Neural progenitor cell (in vitro differentiated cells): ENCODE measurements at regions not wholly inside any gene's neighbourhood (a gene's known extent, or its start where the extent isn't known, plus 50 kb on each side); places are given as distances from the start of the nearest gene placed in this dataset.

Experiments
- DNase-seq: peaks from one replicate; pipeline ENCODE4 v3.0.0-alpha.2; 2016; ENCODE audit warnings: low spot score
- H2AFZ ChIP-seq: fragments of 200-600 bp; sonication (generic); replicated peaks from 2 replicates; pipeline ENCODE4 v1.6.1; 2016; ENCODE audit warnings: antibody characterized with exemption
- H3F3A ChIP-seq: fragments of 200-600 bp; sonication (generic); 2 replicates; pipeline ENCODE4 v1.6.1; 2016; ENCODE audit warnings: antibody characterized with exemption, low read depth
- H3K27ac ChIP-seq: fragments of 200-600 bp; sonication (generic); 2 replicates; pipeline ENCODE4 v1.5.1; 2016; ENCODE audit warnings: mild to moderate bottlenecking
- H3K27me3 ChIP-seq: fragments of 200-600 bp; sonication (generic); 2 replicates; pipeline ENCODE4 v1.6.1; 2016; ENCODE audit warnings: mild to moderate bottlenecking, moderate library complexity
- H3K36me3 ChIP-seq: fragments of 200-600 bp; sonication (generic); 2 replicates; pipeline ENCODE4 v1.5.1; 2016
- H3K4me1 ChIP-seq: fragments of 200-600 bp; sonication (generic); 2 replicates; pipeline ENCODE4 v1.6.1; 2016; ENCODE audit warnings: mixed run types
- H3K4me2 ChIP-seq: fragments of 200-600 bp; sonication (generic); 2 replicates; pipeline ENCODE4 v1.6.1; 2016
- H3K4me3 ChIP-seq: fragments of 200-600 bp; sonication (generic); 2 replicates; pipeline ENCODE4 v1.5.1; 2016
- H3K79me2 ChIP-seq: fragments of 200-600 bp; sonication (generic); 2 replicates; pipeline ENCODE4 v1.6.1; 2016; ENCODE audit warnings: low read depth
- H3K9ac ChIP-seq: fragments of 200-600 bp; sonication (generic); 2 replicates; pipeline ENCODE4 v1.6.1; 2016
- H3K9me3 ChIP-seq: fragments of 200-600 bp; sonication (generic); 2 replicates; pipeline ENCODE4 v1.5.1; 2016; ENCODE audit warnings: low read depth
- H4K20me1 ChIP-seq: fragments of 200-600 bp; sonication (generic); 2 replicates; pipeline ENCODE4 v1.6.1; 2016; ENCODE audit warnings: low read depth
- H3K27ac Mint-ChIP-seq: 3 replicates; pipeline ENCODE4 v1.8.0; 2021; ENCODE audit warnings: mixed read lengths
- H3K27me3 Mint-ChIP-seq: 2 replicates; pipeline ENCODE4 v1.8.0; 2022; ENCODE audit warnings: low read depth, mild to moderate bottlenecking, inconsistent platforms, moderate library complexity, mixed read lengths; ENCODE audit not compliant: insufficient read depth
- H3K36me3 Mint-ChIP-seq: 3 replicates; pipeline ENCODE4 v1.8.0; 2021; ENCODE audit warnings: mixed read lengths
- H3K4me1 Mint-ChIP-seq: 3 replicates; pipeline ENCODE4 v1.8.0; 2021; ENCODE audit warnings: mixed read lengths
- H3K4me3 Mint-ChIP-seq: 3 replicates; pipeline ENCODE4 v1.8.0; 2021; ENCODE audit warnings: mild to moderate bottlenecking, moderate library complexity, mixed read lengths
- H3K9me3 Mint-ChIP-seq: 3 replicates; pipeline ENCODE4 v1.8.0; 2020; ENCODE audit warnings: mixed read lengths
- CTCF ChIP-seq: fragments of 200-600 bp; sonication (generic); IDR thresholded peaks from 2 replicates; pipeline ENCODE4 v1.5.1; 2017; ENCODE audit warnings: antibody characterized with exemption, mild to moderate bottlenecking
- EZH2 ChIP-seq: fragments of 200-600 bp; sonication (generic); IDR thresholded peaks from 2 replicates; pipeline ENCODE4 v1.6.1; 2017; ENCODE audit warnings: antibody characterized with exemption, mild to moderate bottlenecking, moderate library complexity
- EZH2phosphoT487 ChIP-seq: fragments of 200-600 bp; sonication (generic); IDR thresholded peaks from 2 replicates; pipeline ENCODE4 v1.6.1; 2017; ENCODE audit warnings: antibody characterized with exemption

- H3K27me3 ChIP-seq, result no peaks in the 10 kb centered on the region
- Mint-ChIP-seq H3K4me3 (no peak overlapping the region), H3K9me3 (peaks cover 2% of the 10 kb centered on the region), H3K27ac (no peak overlapping the region), H3K27me3 (peaks cover 2% of the 10 kb centered on the region), H3K4me1 (no peaks in the 10 kb centered on the region), H3K36me3 (no peaks in the 10 kb centered on the region)
- H3F3A ChIP-seq, result no peaks in the 10 kb centered on the region
- H3K4me3 ChIP-seq, result no peak overlapping the region
- H3K27ac ChIP-seq, result no peak overlapping the region
- H3K36me3 ChIP-seq, result no peaks in the 10 kb centered on the region
- no peak overlapping the region for H3K4me2 ChIP-seq
- no peak for TF ChIP-seq EZH2phosphoT487
- no peak for TF ChIP-seq EZH2
- no peak for TF ChIP-seq CTCF
- H4K20me1 ChIP-seq, result no peaks in the 10 kb centered on the region
- DNase-seq, result no peak
- H2AFZ ChIP-seq, result no peak overlapping the region
- no peaks in the 10 kb centered on the region for H3K79me2 ChIP-seq
- no peak overlapping the region for H3K9ac ChIP-seq
- H3K9me3 ChIP-seq, result no peaks in the 10 kb centered on the region
- no peaks in the 10 kb centered on the region for H3K4me1 ChIP-seq
These were observed 175.8 kb upstream of the VGLL2 start for GRCh38 chr6:117089604-117090003.

- H3K9me3 ChIP-seq, result no peaks in the 10 kb centered on the region
- H3K4me1 ChIP-seq, result no peaks in the 10 kb centered on the region
- Mint-ChIP-seq H3K4me1 (no peaks in the 10 kb centered on the region), H3K27me3 (peaks cover 2% of the 10 kb centered on the region), H3K4me3 (no peak overlapping the region), H3K9me3 (peaks cover 6% of the 10 kb centered on the region), H3K27ac (no peak overlapping the region), H3K36me3 (no peaks in the 10 kb centered on the region)
- H3K9ac ChIP-seq, result no peak overlapping the region
- DNase-seq, result no peak
- no peak overlapping the region for H3K27ac ChIP-seq
- no peaks in the 10 kb centered on the region for H3K36me3 ChIP-seq
- no peaks in the 10 kb centered on the region for H4K20me1 ChIP-seq
- H3F3A ChIP-seq, result no peaks in the 10 kb centered on the region
- H2AFZ ChIP-seq, result no peak overlapping the region
- H3K4me3 ChIP-seq, result no peak overlapping the region
- H3K4me2 ChIP-seq, result no peak overlapping the region
- no peaks in the 10 kb centered on the region for H3K27me3 ChIP-seq
- TF ChIP-seq EZH2phosphoT487 (no peak), EZH2 (no peak), CTCF (no peak)
- no peaks in the 10 kb centered on the region for H3K79me2 ChIP-seq
These were observed 155.2 kb upstream of the VGLL2 start for GRCh38 chr6:117110146-117110545.

- Mint-ChIP-seq H3K4me1 (no peaks in the 10 kb centered on the region), H3K9me3 (peaks cover 6% of the 10 kb centered on the region)
- TF ChIP-seq CTCF (no peak), EZH2 (no peak), EZH2phosphoT487 (no peak)
These were observed 154.6 kb upstream of the VGLL2 start for GRCh38 chr6:117110737-117111136.

GRCh38 chr6:117117652-117118051 lies 147.7 kb upstream of the VGLL2 start:
- Mint-ChIP-seq H3K4me3 (no peak overlapping the region), H3K4me1 (no peaks in the 10 kb centered on the region), H3K27ac (no peak overlapping the region), H3K9me3 (peaks cover 3% of the 10 kb centered on the region), H3K36me3 (no peaks in the 10 kb centered on the region), H3K27me3 (peaks cover 2% of the 10 kb centered on the region)
- no peak overlapping the region for H3K4me3 ChIP-seq
- TF ChIP-seq EZH2phosphoT487, result no peak
- TF ChIP-seq EZH2, result no peak
- H3K27me3 ChIP-seq, result no peaks in the 10 kb centered on the region
- no peaks in the 10 kb centered on the region for H4K20me1 ChIP-seq
- H2AFZ ChIP-seq, result no peak overlapping the region
- H3K79me2 ChIP-seq, result no peaks in the 10 kb centered on the region
- no peaks in the 10 kb centered on the region for H3F3A ChIP-seq
- H3K27ac ChIP-seq, result no peak overlapping the region
- H3K9me3 ChIP-seq, result no peaks in the 10 kb centered on the region
- DNase-seq, result no peak
- H3K36me3 ChIP-seq, result no peaks in the 10 kb centered on the region
- H3K4me1 ChIP-seq, result peaks cover 5% of the 10 kb centered on the region
- no peak overlapping the region for H3K9ac ChIP-seq
- no peak overlapping the region for H3K4me2 ChIP-seq

More at GRCh38 chr6:117110737-117111136, 154.6 kb upstream of the VGLL2 start:
- no peaks in the 10 kb centered on the region for H4K20me1 ChIP-seq
- Mint-ChIP-seq H3K36me3 (no peaks in the 10 kb centered on the region), H3K4me3 (no peak overlapping the region), H3K27ac (no peak overlapping the region), H3K27me3 (peaks cover 2% of the 10 kb centered on the region)
- H3K4me1 ChIP-seq, result no peaks in the 10 kb centered on the region
- H2AFZ ChIP-seq, result no peak overlapping the region
- no peaks in the 10 kb centered on the region for H3K9me3 ChIP-seq
- H3K79me2 ChIP-seq, result no peaks in the 10 kb centered on the region
- no peaks in the 10 kb centered on the region for H3K27me3 ChIP-seq
- no peak for DNase-seq
- no peak overlapping the region for H3K27ac ChIP-seq
- H3K4me2 ChIP-seq, result no peak overlapping the region
- no peaks in the 10 kb centered on the region for H3K36me3 ChIP-seq
- no peaks in the 10 kb centered on the region for H3F3A ChIP-seq
- H3K4me3 ChIP-seq, result no peak overlapping the region
- no peak overlapping the region for H3K9ac ChIP-seq
